Vagina (tissue), 2 donors: ENCODE measurements at regions not wholly inside any gene's neighbourhood (a gene's known extent, or its start where the extent isn't known, plus 50 kb on each side); places are given as distances from the start of the nearest gene placed in this dataset.

Source experiments
- DNase-seq, 2 donors: peaks; one replicate each; pipeline ENCODE4 v3.0.0-alpha.2; 2017; ENCODE audit errors: extremely low spot score in 2 of 2
- H3K27ac ChIP-seq: fragments of 200-600 bp; sonication (generic); one replicate; pipeline ENCODE4 v1.5.1; 2019
- H3K27me3 ChIP-seq: fragments of 200-600 bp; sonication (generic); one replicate; pipeline ENCODE4 v1.5.1; 2019
- H3K36me3 ChIP-seq, 2 donors: fragments of 200-600 bp; sonication (generic); one replicate each; pipeline ENCODE4 v1.5.1; 2017 to 2019
- H3K4me1 ChIP-seq: fragments of 200-600 bp; sonication (generic); one replicate; pipeline ENCODE4 v1.5.1; 2019
- H3K4me3 ChIP-seq, 2 donors: fragments of 200-600 bp; sonication (generic); 1 replicate in 1 of 2; 2 replicates in 1 of 2; pipeline ENCODE4 v1.5.1; 2016 to 2019
- H3K9me3 ChIP-seq: fragments of 200-600 bp; sonication (generic); one replicate; pipeline ENCODE4 v1.5.1; 2019
- CTCF ChIP-seq, 3 experiments: fragments of 450-650 bp in 2 of 3; fragments of 200-600 bp in 1 of 3; sonication (generic) in 1 of 3; IDR thresholded peaks; one replicate each; pipeline ENCODE4 v1.5.1; 2017 to 2019; ENCODE audit warnings: antibody characterized with exemption in 3 of 3, mild to moderate bottlenecking in 2 of 3, moderate library complexity in 2 of 3
- POLR2A ChIP-seq, 2 donors: fragments of 450-650 bp; IDR thresholded peaks; one replicate each; pipeline ENCODE4 v1.6.1; 2017; ENCODE audit warnings: antibody characterized with exemption in 2 of 2, mild to moderate bottlenecking in 2 of 2, moderate library complexity in 2 of 2
- POLR2AphosphoS5 ChIP-seq, 2 donors: sonication (generic); formaldehyde crosslinking; IDR thresholded peaks; one replicate each; pipeline ENCODE4 v1.9.0; 2017; ENCODE audit warnings: antibody characterized with exemption in 2 of 2, mild to moderate bottlenecking in 2 of 2, low read depth in 1 of 2; ENCODE audit not compliant: insufficient read depth in 1 of 2
- intact Hi-C: fragments of 100-400 bp; cut with DNase I; formaldehyde crosslinking; loops from one replicate; pipeline ENCODE4 v1.15.1; 2023

GRCh38 chr20:20815711-20816455, 103.4 kb upstream of the RALGAPA2 start:
- no peak overlapping the region for H3K4me3 ChIP-seq
- H3K4me1 ChIP-seq, result no peaks in the 10 kb centered on the region
- no peak for DNase-seq
- TF ChIP-seq POLR2A (IDR thresholded peaks at IDR 0.05) (no peak), CTCF (IDR thresholded peaks at IDR 0.05) (no peak), POLR2AphosphoS5 (IDR thresholded peaks at IDR 0.05; ENCODE audit: insufficient read depth in 1 of 2, low read depth in 1 of 2) (no peak)
- no peaks in the 10 kb centered on the region for H3K36me3 ChIP-seq
- no peaks in the 10 kb centered on the region for H3K27me3 ChIP-seq
- intact Hi-C loops, result no loop called here
- no peak overlapping the region for H3K27ac ChIP-seq
- H3K9me3 ChIP-seq, result no peaks in the 10 kb centered on the region

DNA sequence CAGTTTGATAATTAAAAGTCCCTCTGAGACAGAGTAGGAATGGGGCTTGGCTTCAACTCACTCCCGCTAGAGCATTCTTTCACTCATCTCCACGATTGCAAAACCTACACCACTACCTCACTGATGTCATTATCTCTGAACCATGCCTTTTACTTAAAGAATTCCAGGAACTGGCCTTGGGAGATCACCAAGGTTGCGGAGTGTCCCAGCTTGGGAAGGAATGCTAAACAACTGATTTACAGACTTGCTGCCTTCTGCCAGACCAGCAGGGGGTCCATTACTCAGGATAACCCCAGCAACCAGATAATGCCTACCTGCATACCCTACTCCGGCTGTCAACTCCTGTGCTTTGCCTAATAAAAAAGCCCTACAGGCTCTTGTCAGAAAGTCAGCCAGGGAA, 102.2 kb upstream of the RALGAPA2 start:
- Histone ChIP-seq H3K36me3 (no peaks in the 10 kb centered on the region), H3K4me3 (no peak overlapping the region), H3K27me3 (no peaks in the 10 kb centered on the region), H3K9me3 (no peaks in the 10 kb centered on the region), H3K4me1 (no peaks in the 10 kb centered on the region), H3K27ac (no peak overlapping the region)
- intact Hi-C loops, result no loop called here
- no peak for DNase-seq
- TF ChIP-seq POLR2A (IDR thresholded peaks at IDR 0.05) (no peak), POLR2AphosphoS5 (IDR thresholded peaks at IDR 0.05; ENCODE audit: insufficient read depth in 1 of 2, low read depth in 1 of 2) (no peak), CTCF (IDR thresholded peaks at IDR 0.05) (no peak)

- Histone ChIP-seq H3K27me3 (no peaks in the 10 kb centered on the region), H3K9me3 (no peaks in the 10 kb centered on the region), H3K27ac (no peak overlapping the region), H3K36me3 (no peaks in the 10 kb centered on the region), H3K4me1 (no peaks in the 10 kb centered on the region), H3K4me3 (no peak overlapping the region)
- DNase-seq, result no peak
- TF ChIP-seq CTCF (IDR thresholded peaks at IDR 0.05), result no peak
- no peak for TF ChIP-seq POLR2AphosphoS5 (IDR thresholded peaks at IDR 0.05; ENCODE audit: insufficient read depth in 1 of 2, low read depth in 1 of 2)
- TF ChIP-seq POLR2A (IDR thresholded peaks at IDR 0.05), result no peak
- intact Hi-C loops, result no loop called here
These were observed 99.7 kb upstream of the RALGAPA2 start for GRCh38 chr20:20812136-20812535.

DNA sequence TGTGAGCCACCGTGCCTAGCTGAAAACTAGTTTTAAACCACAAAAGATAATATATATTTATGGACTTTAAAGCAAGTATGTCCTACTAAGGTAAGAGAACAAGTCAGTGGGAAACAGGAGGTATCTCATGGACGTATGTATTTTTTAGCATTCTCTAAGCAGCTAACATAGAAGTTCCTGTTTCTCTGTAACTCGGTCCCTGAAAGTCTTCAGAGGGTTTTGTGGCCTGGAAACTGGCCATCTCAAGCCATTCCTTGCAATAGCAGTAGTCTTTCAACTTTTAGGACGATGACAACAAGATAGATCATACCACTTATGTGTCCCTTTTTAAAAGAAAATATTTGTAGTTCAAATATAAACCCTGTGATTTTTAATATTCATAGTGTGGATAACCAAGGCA, 95.6 kb upstream of the RALGAPA2 start:
- H3K27ac ChIP-seq, result no peak overlapping the region
- H3K4me3 ChIP-seq, result no peak overlapping the region
- no peak for TF ChIP-seq CTCF (IDR thresholded peaks at IDR 0.05)
- TF ChIP-seq POLR2AphosphoS5 (IDR thresholded peaks at IDR 0.05; ENCODE audit: insufficient read depth in 1 of 2, low read depth in 1 of 2), result no peak
- no peak for TF ChIP-seq POLR2A (IDR thresholded peaks at IDR 0.05)
- no peak for DNase-seq
- no peaks in the 10 kb centered on the region for H3K27me3 ChIP-seq
- H3K9me3 ChIP-seq, result no peaks in the 10 kb centered on the region
- no peaks in the 10 kb centered on the region for H3K4me1 ChIP-seq
- intact Hi-C loops, result no loop called here
- no peaks in the 10 kb centered on the region for H3K36me3 ChIP-seq
